ENCODE measurements at regions not wholly inside any gene's neighbourhood (a gene's known extent, or its start where the extent isn't known, plus 50 kb on each side); places are given as distances from the start of the nearest gene placed in this dataset.

DNA sequence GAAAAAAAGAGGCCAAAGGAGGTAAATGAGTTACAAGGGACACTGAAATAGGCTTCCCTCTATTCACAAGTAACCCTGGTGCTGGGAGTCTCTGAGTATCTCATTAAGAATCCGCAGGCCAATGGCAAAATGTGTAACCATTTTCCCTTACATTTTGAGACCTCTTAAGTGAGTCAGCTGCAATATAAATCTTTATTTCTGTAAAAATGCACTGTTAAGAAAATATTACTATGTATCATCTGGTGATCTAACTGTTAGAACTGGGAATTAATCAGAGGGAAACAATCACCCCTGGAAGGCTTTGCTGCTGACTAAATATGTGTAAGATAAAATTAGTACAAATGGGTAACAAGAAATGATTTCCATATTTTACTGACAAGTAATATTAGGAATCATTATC lies 483.1 kb upstream of the CHST9 start:
- intact Hi-C loops (cut with micrococcal nuclease; ENCODE audit: unreplicated experiment): no loop called here
- TF ChIP-seq, protein P1, sequence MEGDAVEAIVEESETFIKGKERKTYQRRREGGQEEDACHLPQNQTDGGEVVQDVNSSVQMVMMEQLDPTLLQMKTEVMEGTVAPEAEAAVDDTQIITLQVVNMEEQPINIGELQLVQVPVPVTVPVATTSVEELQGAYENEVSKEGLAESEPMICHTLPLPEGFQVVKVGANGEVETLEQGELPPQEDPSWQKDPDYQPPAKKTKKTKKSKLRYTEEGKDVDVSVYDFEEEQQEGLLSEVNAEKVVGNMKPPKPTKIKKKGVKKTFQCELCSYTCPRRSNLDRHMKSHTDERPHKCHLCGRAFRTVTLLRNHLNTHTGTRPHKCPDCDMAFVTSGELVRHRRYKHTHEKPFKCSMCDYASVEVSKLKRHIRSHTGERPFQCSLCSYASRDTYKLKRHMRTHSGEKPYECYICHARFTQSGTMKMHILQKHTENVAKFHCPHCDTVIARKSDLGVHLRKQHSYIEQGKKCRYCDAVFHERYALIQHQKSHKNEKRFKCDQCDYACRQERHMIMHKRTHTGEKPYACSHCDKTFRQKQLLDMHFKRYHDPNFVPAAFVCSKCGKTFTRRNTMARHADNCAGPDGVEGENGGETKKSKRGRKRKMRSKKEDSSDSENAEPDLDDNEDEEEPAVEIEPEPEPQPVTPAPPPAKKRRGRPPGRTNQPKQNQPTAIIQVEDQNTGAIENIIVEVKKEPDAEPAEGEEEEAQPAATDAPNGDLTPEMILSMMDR (IDR thresholded peaks at IDR 0.05; ENCODE audit: unreplicated experiment): no peak
- Mint-ChIP-seq H3K4me1 (ENCODE audit: low read depth, unreplicated experiment) (peaks cover under 1% of the 10 kb centered on the region), H3K9me3 (ENCODE audit: low read depth, unreplicated experiment) (no peaks in the 10 kb centered on the region), H3K4me3 (ENCODE audit: low read depth, unreplicated experiment) (no peak overlapping the region), H3K27me3 (ENCODE audit: unreplicated experiment) (no peaks in the 10 kb centered on the region), H3K27ac (ENCODE audit: unreplicated experiment) (no peak overlapping the region), H3K36me3 (ENCODE audit: insufficient read depth, unreplicated experiment) (no peaks in the 10 kb centered on the region)
- CTCF ChIA-PET: no interaction called here
- no TSS peak for BruUV-seq (replicated peaks)
- DNase-seq: no peak

DNA sequence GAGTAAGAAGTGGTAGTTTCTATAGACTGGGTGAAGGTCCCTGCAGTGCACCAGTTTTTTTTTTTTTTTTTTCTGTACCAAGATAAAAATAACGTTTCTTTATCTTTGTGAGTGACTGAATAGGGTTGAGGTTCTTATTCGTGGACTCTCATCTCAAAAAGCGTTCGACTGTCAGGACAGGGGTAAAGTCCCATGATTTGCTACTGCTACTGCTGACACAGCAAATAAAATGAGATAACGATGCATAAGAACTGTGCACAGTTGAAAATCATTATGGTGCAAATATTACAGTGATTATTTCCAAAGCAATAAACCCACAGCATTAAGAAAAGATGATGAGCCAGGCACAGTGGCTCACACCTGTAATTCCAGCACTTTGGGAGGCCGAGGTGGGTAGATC lies 482.0 kb upstream of the CHST9 start:
- Mint-ChIP-seq H3K4me3 (ENCODE audit: low read depth, unreplicated experiment) (no peak overlapping the region), H3K9me3 (ENCODE audit: low read depth, unreplicated experiment) (no peaks in the 10 kb centered on the region), H3K27me3 (ENCODE audit: unreplicated experiment) (no peaks in the 10 kb centered on the region), H3K36me3 (ENCODE audit: insufficient read depth, unreplicated experiment) (no peaks in the 10 kb centered on the region), H3K4me1 (ENCODE audit: low read depth, unreplicated experiment) (peaks cover 12% of the 10 kb centered on the region), H3K27ac (ENCODE audit: unreplicated experiment) (no peak overlapping the region)
- no peak for DNase-seq
- intact Hi-C loops (cut with micrococcal nuclease; ENCODE audit: unreplicated experiment): no loop called here
- TF ChIP-seq, protein P1 (IDR thresholded peaks at IDR 0.05; ENCODE audit: unreplicated experiment): no peak
- BruUV-seq (replicated peaks): no TSS peak
- CTCF ChIA-PET: no interaction called here

DNA sequence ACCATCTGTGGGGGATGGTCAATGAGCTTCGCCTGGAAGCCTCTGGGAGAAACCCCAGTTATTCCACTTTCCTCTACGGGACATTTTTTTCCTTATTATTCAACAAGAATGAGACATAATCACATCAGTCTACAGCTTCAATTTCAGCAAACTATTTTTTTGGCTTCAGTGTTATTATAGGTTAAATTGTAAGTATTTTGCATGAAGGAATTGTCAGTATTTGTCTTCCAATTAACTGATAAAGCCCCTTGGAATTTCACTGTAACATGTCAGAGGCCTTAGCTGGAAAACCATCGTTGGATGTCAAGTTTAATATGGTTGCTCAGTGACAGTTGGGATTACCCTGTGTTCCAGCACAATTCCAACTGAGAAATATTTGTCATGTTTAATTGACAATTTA lies 480.9 kb upstream of the CHST9 start:
- intact Hi-C loops (cut with micrococcal nuclease; ENCODE audit: unreplicated experiment): no loop called here
- Mint-ChIP-seq H3K36me3 (ENCODE audit: insufficient read depth, unreplicated experiment) (peaks cover 5% of the 10 kb centered on the region), H3K4me3 (ENCODE audit: low read depth, unreplicated experiment) (no peak overlapping the region), H3K27ac (ENCODE audit: unreplicated experiment) (no peak overlapping the region), H3K9me3 (ENCODE audit: low read depth, unreplicated experiment) (no peaks in the 10 kb centered on the region), H3K4me1 (ENCODE audit: low read depth, unreplicated experiment) (peaks cover 22% of the 10 kb centered on the region), H3K27me3 (ENCODE audit: unreplicated experiment) (no peaks in the 10 kb centered on the region)
- DNase-seq: no peak
- no TSS peak for BruUV-seq (replicated peaks)
- TF ChIP-seq, protein P1 (IDR thresholded peaks at IDR 0.05; ENCODE audit: unreplicated experiment): no peak
- CTCF ChIA-PET: interaction anchor here (0.6 to 0.7 kb wide), 2 partner anchors 184 to 1099 kb away, joined by 3 read pairs; no protein-coding TSS in a partner anchor

DNA sequence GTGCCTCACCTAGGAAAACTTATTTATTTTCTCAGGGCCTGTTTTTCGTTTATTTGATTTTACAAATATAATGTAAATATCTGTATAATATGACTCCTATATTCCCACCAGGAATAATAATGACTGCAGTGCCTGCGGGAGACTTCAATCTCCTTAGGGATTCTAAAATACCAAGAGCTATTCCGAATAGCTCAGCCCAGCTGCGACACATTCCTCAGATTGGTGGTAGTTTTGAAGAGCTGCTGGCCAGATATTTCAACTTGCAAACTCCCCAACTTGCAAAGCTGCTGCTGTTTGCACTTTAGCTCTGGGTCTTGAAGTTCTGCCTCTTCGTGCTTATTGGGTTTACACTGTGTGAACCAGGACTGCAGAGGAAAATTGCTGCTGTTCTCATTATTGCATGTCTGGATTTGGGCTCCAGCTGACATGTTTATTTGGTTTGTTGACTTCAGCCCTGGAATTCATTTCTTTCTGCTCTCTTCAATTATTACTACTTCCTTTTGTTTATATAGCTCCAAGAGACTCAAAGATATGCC lies 480.2 kb upstream of the CHST9 start:
- no TSS peak for BruUV-seq (replicated peaks)
- intact Hi-C loops (cut with micrococcal nuclease; ENCODE audit: unreplicated experiment): no loop called here
- peaks cover 26% of the 10 kb centered on the region for H3K4me1 Mint-ChIP-seq (ENCODE audit: low read depth, unreplicated experiment)
- no peaks in the 10 kb centered on the region for H3K9me3 Mint-ChIP-seq (ENCODE audit: low read depth, unreplicated experiment)
- no peak overlapping the region for H3K4me3 Mint-ChIP-seq (ENCODE audit: low read depth, unreplicated experiment)
- DNase-seq: no peak
- H3K27ac Mint-ChIP-seq (ENCODE audit: unreplicated experiment): no peak overlapping the region
- CTCF ChIA-PET: interaction anchor here (0.6 kb wide), 1 partner anchor 183 kb away, joined by 3 read pairs; no protein-coding TSS in a partner anchor
- no peaks in the 10 kb centered on the region for H3K27me3 Mint-ChIP-seq (ENCODE audit: unreplicated experiment)
- peaks cover 5% of the 10 kb centered on the region for H3K36me3 Mint-ChIP-seq (ENCODE audit: insufficient read depth, unreplicated experiment)
- TF ChIP-seq, protein P1 (IDR thresholded peaks at IDR 0.05; ENCODE audit: unreplicated experiment): no peak

Measured in Calu3 (cell line).